GM18520 (cell line): ENCODE measurements at regions not wholly inside any gene's neighbourhood (a gene's known extent, or its start where the extent isn't known, plus 50 kb on each side); places are given as distances from the start of the nearest gene placed in this dataset.

Source experiments
- ATAC-seq: cut with Tn5 transposase; IDR thresholded peaks from one replicate; pipeline ENCODE4 v1.9.1; 2021; ENCODE audit not compliant: unreplicated experiment

GRCh38 chr20:10802236-10802635 is 128.4 kb upstream of the JAG1 start:
- no peak for ATAC-seq

- ATAC-seq: no peak
Measured at GRCh38 chr20:10805764-10806163, 132.0 kb upstream of the JAG1 start.

- no peak for ATAC-seq
Measured at GRCh38 chr20:10806539-10806938, 132.7 kb upstream of the JAG1 start.

GRCh38 chr20:10807013-10807412 is 133.2 kb upstream of the JAG1 start:
- ATAC-seq: no peak

- no peak for ATAC-seq
Measured at GRCh38 chr20:10812759-10813327, 139.0 kb upstream of the JAG1 start.

GRCh38 chr20:10823585-10823984 is 149.8 kb upstream of the JAG1 start:
- no peak for ATAC-seq

GRCh38 chr20:10824750-10825500 is 151.1 kb upstream of the JAG1 start:
- no peak for ATAC-seq

GRCh38 chr20:10826111-10826510 is 152.3 kb upstream of the JAG1 start:
- no peak for ATAC-seq

- ATAC-seq: no peak
Measured at GRCh38 chr20:10828180-10828579, 154.4 kb upstream of the JAG1 start.

- ATAC-seq: no peak
Measured at GRCh38 chr20:10832141-10832540, 158.3 kb upstream of the JAG1 start.

GRCh38 chr20:10837901-10838300 is 164.1 kb upstream of the JAG1 start:
- ATAC-seq: no peak

- ATAC-seq: no peak
Measured at GRCh38 chr20:10842116-10842515, 168.3 kb upstream of the JAG1 start.

- no peak for ATAC-seq
Measured at GRCh38 chr20:10843146-10843711, 169.4 kb upstream of the JAG1 start.

- no peak for ATAC-seq
Measured at GRCh38 chr20:10846766-10847165, 173.0 kb upstream of the JAG1 start.

GRCh38 chr20:10848810-10849370 is 175.1 kb upstream of the JAG1 start:
- ATAC-seq: peak; percentile 43

GRCh38 chr20:10853176-10853575 is 179.4 kb upstream of the JAG1 start:
- ATAC-seq: no peak

GRCh38 chr20:10853731-10854130 is 179.9 kb upstream of the JAG1 start:
- no peak for ATAC-seq

- ATAC-seq: no peak
Measured at GRCh38 chr20:10854976-10855375, 181.2 kb upstream of the JAG1 start.

- no peak for ATAC-seq
Measured at GRCh38 chr20:10855778-10856177, 182.0 kb upstream of the JAG1 start.

GRCh38 chr20:10856237-10857015 is 182.6 kb upstream of the JAG1 start:
- no peak for ATAC-seq

- ATAC-seq: no peak
Measured at GRCh38 chr20:10857352-10858070, 183.7 kb upstream of the JAG1 start.
